PC-9 (cell line): ENCODE measurements at regions not wholly inside any gene's neighbourhood (a gene's known extent, or its start where the extent isn't known, plus 50 kb on each side); places are given as distances from the start of the nearest gene placed in this dataset.

ENCODE experiments used
- BruUV-seq: library from RNA; stranded (reverse); fragments of 400-500 nt; replicated peaks from 2 replicates; lab custom pipeline; 2021; lab: Mats Ljungman, UMichigan
- CTCF ChIA-PET: fragments of 300-600 bp; sonication (Branson Sonifier 250); formaldehyde crosslinking; loops from one replicate; lab custom pipeline; 2022; ENCODE audit warnings: antibody characterized with exemption; lab: Charles Lee
- POLR2A ChIA-PET: fragments of 300-600 bp; sonication (Branson Sonifier 250); formaldehyde crosslinking; loops from one replicate; lab custom pipeline; 2022; ENCODE audit warnings: antibody characterized with exemption; ENCODE audit not compliant: unreplicated experiment; lab: Charles Lee
- DNase-seq, 2 experiments: peaks; one replicate each; pipeline versions ENCODE4 v3.0.0 to v3.0.0-alpha.2; 2015 to 2022; ENCODE audit warnings: mixed read lengths in 1 of 2
- H2AFZ ChIP-seq: fragments of 200-600 bp; sonication (generic); 2 replicates; pipeline ENCODE4 v1.8.1; 2017; ENCODE audit warnings: antibody characterized with exemption
- H3F3A ChIP-seq: fragments of 200-600 bp; sonication (generic); 2 replicates; pipeline ENCODE4 v1.8.1; 2017; ENCODE audit warnings: antibody characterized with exemption, mild to moderate bottlenecking, low read depth; ENCODE audit not compliant: insufficient read depth
- H3K27ac ChIP-seq: fragments of 200-600 bp; sonication (generic); 2 replicates; pipeline ENCODE4 v1.6.1; 2016; ENCODE audit warnings: mixed run types
- H3K27me3 ChIP-seq: fragments of 200-600 bp; sonication (generic); 2 replicates; pipeline ENCODE4 v1.6.1; 2016; ENCODE audit warnings: low read depth, mixed run types; ENCODE audit not compliant: insufficient read depth
- H3K36me3 ChIP-seq: fragments of 200-600 bp; sonication (generic); 2 replicates; pipeline ENCODE4 v1.6.1; 2016; ENCODE audit warnings: low read depth, mixed run types
- H3K4me1 ChIP-seq: fragments of 200-600 bp; sonication (generic); replicated peaks from 2 replicates; pipeline ENCODE4 v1.6.1; 2016; ENCODE audit warnings: mixed run types; ENCODE audit not compliant: insufficient read depth
- H3K4me2 ChIP-seq: fragments of 200-600 bp; sonication (generic); 2 replicates; pipeline ENCODE4 v1.6.1; 2017; ENCODE audit warnings: mixed run types
- H3K4me3 ChIP-seq: fragments of 200-600 bp; sonication (generic); 2 replicates; pipeline ENCODE4 v1.6.1; 2016; ENCODE audit warnings: mixed run types
- H3K79me2 ChIP-seq: fragments of 200-600 bp; sonication (generic); 2 replicates; pipeline ENCODE4 v1.6.1; 2017; ENCODE audit warnings: low read depth, mixed run types
- H3K9me2 ChIP-seq: fragments of 200-600 bp; sonication (generic); 2 replicates; pipeline ENCODE4 v1.8.1; 2017; ENCODE audit warnings: mild to moderate bottlenecking; ENCODE audit not compliant: insufficient read depth
- H3K9me3 ChIP-seq: fragments of 200-600 bp; sonication (generic); 2 replicates; pipeline ENCODE4 v1.8.1; 2016; ENCODE audit warnings: low read depth; ENCODE audit not compliant: insufficient read depth
- H4K20me1 ChIP-seq: fragments of 200-600 bp; sonication (generic); 2 replicates; pipeline ENCODE4 v1.8.1; 2017; ENCODE audit not compliant: insufficient read depth
- CTCF ChIP-seq: fragments of 200-600 bp; sonication (generic); conservative IDR thresholded peaks from 2 replicates; pipeline ENCODE4 v1.6.1; 2017; ENCODE audit warnings: mixed run types, antibody characterized with exemption, mild to moderate bottlenecking, moderate library complexity
- EZH2 ChIP-seq: fragments of 200-600 bp; sonication (generic); IDR thresholded peaks from 2 replicates; pipeline ENCODE4 v1.8.0; 2017; ENCODE audit warnings: antibody characterized with exemption, low read depth
- intact Hi-C: fragments of 100-400 bp; cut with micrococcal nuclease; formaldehyde crosslinking; loops from one replicate; pipeline ENCODE4 v1.10.0; 2022; ENCODE audit not compliant: unreplicated experiment

- H3K27me3 ChIP-seq = peaks cover 86% of the 10 kb centered on the region
- H3K4me1 ChIP-seq = no peaks in the 10 kb centered on the region
- H3K9me3 ChIP-seq = no peaks in the 10 kb centered on the region
- no peak for DNase-seq
- ChIA-PET POLR2A (no interaction called here), CTCF (interaction anchor here (0.6 kb wide), 1 partner anchor 203 kb away, joined by 3 read pairs; no protein-coding TSS in a partner anchor)
- intact Hi-C loops = no loop called here
- H3F3A ChIP-seq = no peaks in the 10 kb centered on the region
- TF ChIP-seq CTCF (no peak), EZH2 (no peak)
- no peak overlapping the region for H2AFZ ChIP-seq
- BruUV-seq = no TSS peak
- no peaks in the 10 kb centered on the region for H4K20me1 ChIP-seq
- H3K4me3 ChIP-seq = no peak overlapping the region
- no peak overlapping the region for H3K4me2 ChIP-seq
- no peaks in the 10 kb centered on the region for H3K9me2 ChIP-seq
- no peak overlapping the region for H3K27ac ChIP-seq
- no peaks in the 10 kb centered on the region for H3K79me2 ChIP-seq
- H3K36me3 ChIP-seq = no peaks in the 10 kb centered on the region
These were observed 115.6 kb upstream of the GPC1 start for GRCh38 chr2:240319855-240320203.

DNA sequence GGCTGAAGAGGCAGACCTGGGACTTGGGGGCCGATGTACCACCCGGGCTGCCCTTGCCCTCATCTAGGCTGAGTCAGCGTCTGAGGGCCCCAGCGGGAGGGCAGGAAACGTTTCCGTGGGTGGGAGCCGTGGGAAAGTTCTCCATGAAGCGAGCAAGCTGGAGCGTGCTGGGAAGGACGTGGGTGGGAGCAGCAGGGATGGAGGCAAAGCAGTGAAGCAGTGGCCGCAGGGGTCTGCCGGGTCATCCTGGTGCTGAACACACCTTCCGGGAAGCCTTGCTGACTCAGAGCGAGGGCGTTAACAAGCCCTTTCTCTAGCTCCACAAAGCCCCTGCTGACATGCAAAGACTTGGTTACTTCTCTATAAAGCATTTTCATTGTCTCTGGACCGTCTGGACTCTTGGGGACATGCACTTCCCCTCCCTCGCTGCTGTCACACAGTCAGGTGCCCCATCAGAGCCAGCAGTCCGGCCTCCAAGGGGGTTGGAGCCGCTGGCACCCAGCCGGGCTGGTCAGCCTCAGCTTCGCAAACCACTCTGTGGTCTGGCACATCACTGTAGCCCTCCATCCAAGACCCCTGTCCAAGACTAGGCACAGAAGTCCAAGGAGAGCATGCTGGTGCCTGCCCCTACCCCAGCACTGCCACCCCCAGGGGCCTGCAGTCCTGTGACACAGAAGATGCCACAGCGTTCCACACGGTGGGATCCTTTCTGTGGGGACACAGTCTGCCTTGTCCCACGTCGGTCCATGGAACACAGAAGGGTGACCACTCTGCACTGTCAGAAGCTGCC is 115.1 kb upstream of the GPC1 start:
- ChIA-PET POLR2A (no interaction called here), CTCF (no interaction called here)
- Histone ChIP-seq H3K9me3 (no peaks in the 10 kb centered on the region), H4K20me1 (no peaks in the 10 kb centered on the region), H3K4me2 (no peak overlapping the region), H3K4me1 (no peaks in the 10 kb centered on the region), H3K36me3 (no peaks in the 10 kb centered on the region), H3F3A (no peaks in the 10 kb centered on the region), H3K9me2 (no peaks in the 10 kb centered on the region), H2AFZ (no peak overlapping the region), H3K79me2 (no peaks in the 10 kb centered on the region), H3K27me3 (peaks cover 91% of the 10 kb centered on the region), H3K4me3 (no peak overlapping the region), H3K27ac (no peak overlapping the region)
- peak in 1 of 2 experiments; percentile 50 for DNase-seq
- intact Hi-C loops = no loop called here
- TF ChIP-seq CTCF (no peak), EZH2 (no peak)
- BruUV-seq = no TSS peak

DNA sequence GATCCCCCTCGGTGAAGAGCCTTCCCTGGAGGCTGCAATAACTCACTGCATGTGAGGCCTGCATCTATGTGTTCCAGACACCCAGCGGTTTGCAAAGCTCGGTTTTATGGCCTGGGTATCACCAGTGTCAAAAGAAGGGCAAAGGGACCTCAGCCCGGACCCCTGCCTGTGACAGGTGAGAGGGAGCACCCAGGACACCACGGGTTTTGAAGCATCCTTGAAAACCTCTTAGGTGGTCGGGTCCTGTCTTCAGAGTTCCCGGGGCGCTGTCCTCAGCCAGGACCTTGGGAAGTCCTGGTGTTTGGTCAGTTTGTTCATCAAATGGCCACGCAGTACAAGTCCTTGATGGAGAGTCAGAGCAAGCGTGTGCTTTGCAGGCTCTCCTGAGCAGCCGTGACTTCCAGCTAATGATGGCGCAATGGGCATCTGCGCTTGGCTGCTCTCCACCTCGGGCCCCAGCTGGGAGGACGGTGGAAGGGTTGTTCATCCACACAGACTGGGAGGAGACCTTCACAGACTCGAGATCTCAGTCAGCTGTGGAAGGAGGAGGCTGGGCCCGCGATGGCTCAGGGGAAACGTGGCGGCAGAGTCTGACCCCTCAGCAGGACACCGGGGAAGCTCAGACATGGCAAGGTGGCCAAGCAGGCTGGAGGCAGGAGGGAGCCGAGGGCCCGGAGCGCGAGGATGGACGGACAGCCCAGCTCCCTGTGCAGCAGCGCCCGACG is 113.1 kb upstream of the GPC1 start:
- no peaks in the 10 kb centered on the region for H3K36me3 ChIP-seq
- peaks cover 92% of the 10 kb centered on the region for H3K27me3 ChIP-seq
- intact Hi-C loops = no loop called here
- DNase-seq = no peak
- ChIA-PET POLR2A (interaction anchor here (0.7 kb wide), 1 partner anchor 30 kb away, joined by 4 read pairs; no protein-coding TSS in a partner anchor), CTCF (no interaction called here)
- H3K9me2 ChIP-seq = no peaks in the 10 kb centered on the region
- BruUV-seq = no TSS peak
- H3F3A ChIP-seq = no peaks in the 10 kb centered on the region
- no peak overlapping the region for H3K4me3 ChIP-seq
- H3K4me1 ChIP-seq = no peaks in the 10 kb centered on the region
- no peaks in the 10 kb centered on the region for H3K79me2 ChIP-seq
- no peak overlapping the region for H3K27ac ChIP-seq
- H4K20me1 ChIP-seq = no peaks in the 10 kb centered on the region
- no peak overlapping the region for H2AFZ ChIP-seq
- no peaks in the 10 kb centered on the region for H3K9me3 ChIP-seq
- no peak overlapping the region for H3K4me2 ChIP-seq
- no peak for TF ChIP-seq EZH2
- no peak for TF ChIP-seq CTCF
